Breast epithelium (tissue), 3 donors: ENCODE measurements at regions not wholly inside any gene's neighbourhood (a gene's known extent, or its start where the extent isn't known, plus 50 kb on each side); places are given as distances from the start of the nearest gene placed in this dataset.

Source experiments
- POLR2A ChIP-seq: fragments of 450-650 bp; IDR thresholded peaks from one replicate; pipeline ENCODE4 v1.6.1; 2016; ENCODE audit warnings: antibody characterized with exemption, mild to moderate bottlenecking, moderate library complexity
- POLR2AphosphoS5 ChIP-seq, 3 donors: sonication (generic); formaldehyde crosslinking; IDR thresholded peaks; one replicate each; pipeline ENCODE4 v1.6.1; 2017; ENCODE audit warnings: antibody characterized with exemption in 3 of 3
- TF ChIP-seq, protein P1 (sequence below), 3 donors: fragments of 450-650 bp; IDR thresholded peaks; one replicate each; pipeline ENCODE4 v1.5.1; 2016 to 2017; ENCODE audit warnings: antibody characterized with exemption in 3 of 3, mild to moderate bottlenecking in 3 of 3, moderate library complexity in 3 of 3

DNA sequence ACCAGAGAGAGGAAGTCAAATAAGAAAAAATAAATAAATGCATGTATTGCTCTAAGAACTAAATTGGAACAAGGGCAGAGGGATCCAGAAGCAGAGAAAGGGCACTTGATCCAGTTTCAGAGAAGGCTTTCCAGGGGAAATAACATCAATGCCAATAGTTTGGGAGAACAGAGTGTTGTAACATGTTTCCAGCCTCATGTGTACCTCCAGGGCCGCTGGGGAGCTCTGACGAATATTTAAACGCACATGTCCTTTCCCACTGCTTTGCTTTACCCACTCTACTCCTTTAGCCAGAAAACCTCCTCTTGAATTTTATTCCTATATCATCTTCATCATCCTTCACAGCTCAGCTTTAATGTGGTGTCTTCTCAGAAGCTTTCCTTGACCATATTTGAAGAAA is 233.7 kb downstream of the ENC1 start:
- TF ChIP-seq, protein P1, sequence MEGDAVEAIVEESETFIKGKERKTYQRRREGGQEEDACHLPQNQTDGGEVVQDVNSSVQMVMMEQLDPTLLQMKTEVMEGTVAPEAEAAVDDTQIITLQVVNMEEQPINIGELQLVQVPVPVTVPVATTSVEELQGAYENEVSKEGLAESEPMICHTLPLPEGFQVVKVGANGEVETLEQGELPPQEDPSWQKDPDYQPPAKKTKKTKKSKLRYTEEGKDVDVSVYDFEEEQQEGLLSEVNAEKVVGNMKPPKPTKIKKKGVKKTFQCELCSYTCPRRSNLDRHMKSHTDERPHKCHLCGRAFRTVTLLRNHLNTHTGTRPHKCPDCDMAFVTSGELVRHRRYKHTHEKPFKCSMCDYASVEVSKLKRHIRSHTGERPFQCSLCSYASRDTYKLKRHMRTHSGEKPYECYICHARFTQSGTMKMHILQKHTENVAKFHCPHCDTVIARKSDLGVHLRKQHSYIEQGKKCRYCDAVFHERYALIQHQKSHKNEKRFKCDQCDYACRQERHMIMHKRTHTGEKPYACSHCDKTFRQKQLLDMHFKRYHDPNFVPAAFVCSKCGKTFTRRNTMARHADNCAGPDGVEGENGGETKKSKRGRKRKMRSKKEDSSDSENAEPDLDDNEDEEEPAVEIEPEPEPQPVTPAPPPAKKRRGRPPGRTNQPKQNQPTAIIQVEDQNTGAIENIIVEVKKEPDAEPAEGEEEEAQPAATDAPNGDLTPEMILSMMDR (IDR thresholded peaks at IDR 0.05) = no peak
- TF ChIP-seq POLR2AphosphoS5 (IDR thresholded peaks at IDR 0.05) = no peak
- TF ChIP-seq POLR2A = no peak
